ENCODE measurements at regions not wholly inside any gene's neighbourhood (a gene's known extent, or its start where the extent isn't known, plus 50 kb on each side); places are given as distances from the start of the nearest gene placed in this dataset.

DNA sequence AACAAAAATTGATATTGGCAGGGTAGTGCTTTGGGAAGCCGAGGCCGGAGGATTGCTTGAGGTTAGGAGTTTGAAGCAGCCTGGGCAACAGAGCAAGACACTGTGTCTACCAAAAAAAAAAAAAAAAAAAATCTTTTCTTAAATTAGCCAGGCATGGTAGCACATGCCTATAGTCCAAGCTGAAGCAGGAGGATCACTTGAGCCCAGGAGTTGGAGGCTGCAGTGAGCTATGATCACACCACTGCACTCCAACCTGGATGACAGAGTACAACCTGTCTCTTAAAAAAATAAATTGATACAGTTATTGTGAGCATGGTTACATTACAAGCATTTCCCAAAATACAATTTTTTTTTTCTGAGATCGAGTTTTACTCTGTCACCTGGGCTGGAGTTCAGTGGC lies 59.4 kb upstream of the SVIL start:
- TF ChIP-seq POLR2A (IDR thresholded peaks at IDR 0.05): no peak
- TF ChIP-seq POLR2AphosphoS5 (IDR thresholded peaks at IDR 0.05): no peak
- TF ChIP-seq, protein P1, sequence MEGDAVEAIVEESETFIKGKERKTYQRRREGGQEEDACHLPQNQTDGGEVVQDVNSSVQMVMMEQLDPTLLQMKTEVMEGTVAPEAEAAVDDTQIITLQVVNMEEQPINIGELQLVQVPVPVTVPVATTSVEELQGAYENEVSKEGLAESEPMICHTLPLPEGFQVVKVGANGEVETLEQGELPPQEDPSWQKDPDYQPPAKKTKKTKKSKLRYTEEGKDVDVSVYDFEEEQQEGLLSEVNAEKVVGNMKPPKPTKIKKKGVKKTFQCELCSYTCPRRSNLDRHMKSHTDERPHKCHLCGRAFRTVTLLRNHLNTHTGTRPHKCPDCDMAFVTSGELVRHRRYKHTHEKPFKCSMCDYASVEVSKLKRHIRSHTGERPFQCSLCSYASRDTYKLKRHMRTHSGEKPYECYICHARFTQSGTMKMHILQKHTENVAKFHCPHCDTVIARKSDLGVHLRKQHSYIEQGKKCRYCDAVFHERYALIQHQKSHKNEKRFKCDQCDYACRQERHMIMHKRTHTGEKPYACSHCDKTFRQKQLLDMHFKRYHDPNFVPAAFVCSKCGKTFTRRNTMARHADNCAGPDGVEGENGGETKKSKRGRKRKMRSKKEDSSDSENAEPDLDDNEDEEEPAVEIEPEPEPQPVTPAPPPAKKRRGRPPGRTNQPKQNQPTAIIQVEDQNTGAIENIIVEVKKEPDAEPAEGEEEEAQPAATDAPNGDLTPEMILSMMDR (IDR thresholded peaks at IDR 0.05): no peak
- TF ChIP-seq EP300 (IDR thresholded peaks at IDR 0.05): no peak
- Histone ChIP-seq H3K27me3 (no peaks in the 10 kb centered on the region), H3K27ac (no peak overlapping the region), H3K9me3 (no peaks in the 10 kb centered on the region), H3K4me3 (no peak overlapping the region), H3K4me1 (peaks cover 22% of the 10 kb centered on the region), H3K36me3 (no peaks in the 10 kb centered on the region)
- WGBS: 87% methylated on average over 3 of the region's 3 CpGs
- no peak for DNase-seq (ENCODE audit: low spot score in 2 of 2)

DNA sequence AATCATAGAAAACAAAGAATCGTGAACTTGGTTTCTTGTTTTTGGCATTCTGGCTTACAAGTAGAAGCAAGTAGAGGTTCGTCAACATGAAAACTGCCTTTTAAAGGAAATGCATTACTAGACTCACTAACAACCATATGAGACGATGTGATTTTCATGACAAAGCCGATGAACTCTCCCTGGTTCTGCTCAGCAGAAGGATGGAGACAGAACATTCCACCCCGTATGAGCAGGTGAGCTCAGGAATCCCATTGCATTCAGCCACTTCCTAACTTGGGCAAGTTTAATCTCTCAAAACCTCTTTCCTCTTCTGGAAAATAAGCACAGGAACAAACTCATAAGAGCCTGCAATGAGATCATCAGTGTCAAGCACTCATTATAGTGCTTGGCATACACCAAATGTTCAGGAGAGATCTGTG lies 57.4 kb upstream of the SVIL start:
- DNase-seq (ENCODE audit: low spot score in 2 of 2): no peak
- Histone ChIP-seq H3K4me1 (peaks cover 36% of the 10 kb centered on the region), H3K27ac (peak overlapping the region; percentile 80), H3K27me3 (no peaks in the 10 kb centered on the region), H3K36me3 (no peaks in the 10 kb centered on the region), H3K4me3 (peak overlapping the region; percentile 11), H3K9me3 (no peaks in the 10 kb centered on the region)
- no peak for TF ChIP-seq POLR2AphosphoS5 (IDR thresholded peaks at IDR 0.05)
- TF ChIP-seq, protein P1 (IDR thresholded peaks at IDR 0.05): no peak
- TF ChIP-seq EP300 (IDR thresholded peaks at IDR 0.05): no peak
- no peak for TF ChIP-seq POLR2A (IDR thresholded peaks at IDR 0.05)
- 30% methylated on average over 5 of the region's 5 CpGs for WGBS

DNA sequence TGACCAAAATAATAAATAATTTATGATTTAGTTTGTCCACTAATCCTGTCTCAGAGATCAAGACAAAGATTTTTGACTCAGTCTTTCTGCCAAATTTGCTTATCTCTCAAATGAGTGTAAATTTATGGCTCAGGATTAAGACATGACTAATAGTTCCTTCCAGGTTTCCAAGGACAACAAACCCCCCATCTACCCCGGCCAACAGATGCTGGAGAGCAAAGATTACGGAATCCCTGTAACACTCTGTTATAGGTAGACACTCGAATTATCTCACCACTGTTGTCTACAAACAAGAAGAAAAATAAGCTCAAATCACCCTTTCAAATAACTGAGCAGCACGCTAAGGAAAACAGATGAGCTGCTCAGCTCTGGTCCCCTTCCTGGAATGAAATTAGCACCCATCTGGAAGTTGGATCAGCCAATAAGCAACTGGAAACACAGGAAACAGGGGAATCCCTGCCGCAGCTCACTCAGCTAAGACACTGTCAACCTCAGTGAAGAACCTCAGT lies 56.8 kb upstream of the SVIL start:
- H3K36me3 ChIP-seq: no peaks in the 10 kb centered on the region
- no peaks in the 10 kb centered on the region for H3K9me3 ChIP-seq
- peak overlapping the region; percentile 80 for H3K27ac ChIP-seq
- H3K4me3 ChIP-seq: peak overlapping the region; percentile 11
- no peak for TF ChIP-seq EP300 (IDR thresholded peaks at IDR 0.05)
- TF ChIP-seq, protein P1 (IDR thresholded peaks at IDR 0.05): no peak
- no peak for TF ChIP-seq POLR2A (IDR thresholded peaks at IDR 0.05)
- TF ChIP-seq POLR2AphosphoS5 (IDR thresholded peaks at IDR 0.05): no peak
- WGBS: 19% methylated on average over 5 of the region's 5 CpGs
- H3K4me1 ChIP-seq: peaks cover 36% of the 10 kb centered on the region
- no peak for DNase-seq (ENCODE audit: low spot score in 2 of 2)
- no peaks in the 10 kb centered on the region for H3K27me3 ChIP-seq

DNA sequence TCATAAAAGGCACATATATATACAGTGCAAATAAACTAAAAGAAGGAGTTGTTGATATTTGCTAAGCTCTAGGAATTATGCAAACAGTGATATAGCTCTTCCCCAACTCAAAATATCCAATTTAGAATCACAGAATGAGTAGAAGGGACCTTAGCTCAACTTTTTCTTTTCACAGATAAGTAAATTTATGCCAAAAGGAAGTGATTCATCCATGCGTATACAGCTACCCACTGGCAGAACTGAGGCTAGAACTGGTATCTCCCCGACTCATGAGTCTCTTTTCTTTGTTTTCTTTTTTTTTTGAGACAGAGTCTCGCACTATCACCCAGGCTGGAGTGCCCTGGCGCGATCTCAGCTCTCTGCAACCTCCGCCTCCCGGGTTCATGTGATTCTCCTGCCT lies 54.2 kb upstream of the SVIL start:
- peaks cover 17% of the 10 kb centered on the region for H3K36me3 ChIP-seq
- DNase-seq (ENCODE audit: low spot score in 2 of 2): no peak
- 64% methylated on average over 7 of the region's 7 CpGs for WGBS
- H3K4me1 ChIP-seq: peaks cover 36% of the 10 kb centered on the region
- H3K27ac ChIP-seq: no peak overlapping the region
- no peaks in the 10 kb centered on the region for H3K27me3 ChIP-seq
- H3K9me3 ChIP-seq: no peaks in the 10 kb centered on the region
- TF ChIP-seq POLR2AphosphoS5 (IDR thresholded peaks at IDR 0.05) (no peak), EP300 (IDR thresholded peaks at IDR 0.05) (no peak), POLR2A (IDR thresholded peaks at IDR 0.05) (no peak)
- TF ChIP-seq, protein P1 (IDR thresholded peaks at IDR 0.05): no peak
- H3K4me3 ChIP-seq: no peak overlapping the region

DNA sequence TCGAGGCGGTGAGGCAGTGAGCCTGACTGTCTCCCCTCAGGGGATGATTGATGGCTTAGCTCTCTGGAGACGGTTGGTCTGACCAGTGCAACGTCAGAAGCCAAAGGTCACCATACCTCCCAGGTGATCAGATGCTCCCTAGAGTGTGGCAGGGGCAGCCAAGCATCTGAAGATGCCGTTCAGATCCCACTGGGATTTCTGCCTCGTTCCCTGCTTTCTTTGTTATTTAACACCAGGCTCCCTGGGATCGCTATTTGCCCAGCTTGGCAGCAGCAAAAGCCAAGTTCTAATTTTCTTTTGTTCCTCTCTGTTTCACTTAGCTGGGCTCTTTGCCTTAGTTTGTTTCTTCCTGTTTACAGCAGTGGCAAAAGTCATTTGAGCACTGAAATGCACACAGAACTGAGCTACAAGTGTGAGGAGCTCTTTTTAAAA lies 53.5 kb upstream of the SVIL start:
- 35% methylated on average over 7 of the region's 7 CpGs for WGBS
- Histone ChIP-seq H3K4me1 (peaks cover 36% of the 10 kb centered on the region), H3K9me3 (no peaks in the 10 kb centered on the region), H3K36me3 (peaks cover 20% of the 10 kb centered on the region), H3K27me3 (no peaks in the 10 kb centered on the region), H3K27ac (peak overlapping the region; percentile 11), H3K4me3 (no peak overlapping the region)
- no peak for DNase-seq (ENCODE audit: low spot score in 2 of 2)
- TF ChIP-seq, protein P1 (IDR thresholded peaks at IDR 0.05): no peak
- TF ChIP-seq POLR2A (IDR thresholded peaks at IDR 0.05) (no peak), EP300 (IDR thresholded peaks at IDR 0.05) (no peak), POLR2AphosphoS5 (IDR thresholded peaks at IDR 0.05) (no peak)
